PFSK-1 (cell line): ENCODE measurements at regions not wholly inside any gene's neighbourhood (a gene's known extent, or its start where the extent isn't known, plus 50 kb on each side); places are given as distances from the start of the nearest gene placed in this dataset.

Source experiments
- POLR2AphosphoS5 ChIP-seq: IDR thresholded peaks from 2 replicates; pipeline ENCODE4 v1.6.1; 2012; ENCODE audit warnings: low read depth, mild to moderate bottlenecking, control low read depth, low read length, moderate library complexity
- TAF1 ChIP-seq: IDR thresholded peaks from 2 replicates; pipeline ENCODE4 v1.6.1; 2012; ENCODE audit warnings: low read length, control low read depth, borderline replicate concordance; ENCODE audit not compliant: insufficient read depth

DNA sequence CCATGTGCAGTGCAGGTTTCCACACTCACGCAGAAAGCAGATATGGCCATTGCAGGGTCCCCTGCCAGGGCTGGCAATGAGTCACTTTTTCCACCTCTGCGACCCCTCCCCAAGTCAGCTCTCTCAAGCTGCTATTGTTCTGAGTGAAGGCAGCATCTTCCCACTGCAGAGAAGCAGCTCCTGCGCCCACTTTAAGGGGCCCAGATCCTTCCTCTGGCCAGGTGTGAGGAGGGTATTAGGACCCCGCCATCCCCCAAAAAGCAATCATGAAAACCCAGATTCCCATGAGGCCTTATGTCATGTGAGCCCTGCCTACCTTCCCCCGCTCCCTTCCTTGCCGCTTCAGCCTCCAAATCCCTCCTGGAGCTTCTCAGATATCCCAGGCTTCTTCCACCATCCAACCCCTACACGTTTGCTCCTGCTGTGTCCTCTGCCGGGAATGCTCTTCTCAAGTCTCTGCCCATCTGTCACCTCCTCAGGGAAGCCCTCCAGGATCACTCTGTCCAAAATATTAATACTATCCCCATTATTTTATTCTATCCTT lies 220.3 kb downstream of the NFATC2 start:
- TF ChIP-seq POLR2AphosphoS5 (no peak), TAF1 (no peak)
